GM12872 (cell line): ENCODE measurements at regions not wholly inside any gene's neighbourhood (a gene's known extent, or its start where the extent isn't known, plus 50 kb on each side); places are given as distances from the start of the nearest gene placed in this dataset.

Source experiments
- TF ChIP-seq, protein P1 (sequence below): IDR thresholded peaks from 3 replicates; pipeline ENCODE4 v1.5.1; 2011; ENCODE audit warnings: low read depth, mild to moderate bottlenecking, low read length, moderate library complexity; ENCODE audit not compliant: insufficient read depth

DNA sequence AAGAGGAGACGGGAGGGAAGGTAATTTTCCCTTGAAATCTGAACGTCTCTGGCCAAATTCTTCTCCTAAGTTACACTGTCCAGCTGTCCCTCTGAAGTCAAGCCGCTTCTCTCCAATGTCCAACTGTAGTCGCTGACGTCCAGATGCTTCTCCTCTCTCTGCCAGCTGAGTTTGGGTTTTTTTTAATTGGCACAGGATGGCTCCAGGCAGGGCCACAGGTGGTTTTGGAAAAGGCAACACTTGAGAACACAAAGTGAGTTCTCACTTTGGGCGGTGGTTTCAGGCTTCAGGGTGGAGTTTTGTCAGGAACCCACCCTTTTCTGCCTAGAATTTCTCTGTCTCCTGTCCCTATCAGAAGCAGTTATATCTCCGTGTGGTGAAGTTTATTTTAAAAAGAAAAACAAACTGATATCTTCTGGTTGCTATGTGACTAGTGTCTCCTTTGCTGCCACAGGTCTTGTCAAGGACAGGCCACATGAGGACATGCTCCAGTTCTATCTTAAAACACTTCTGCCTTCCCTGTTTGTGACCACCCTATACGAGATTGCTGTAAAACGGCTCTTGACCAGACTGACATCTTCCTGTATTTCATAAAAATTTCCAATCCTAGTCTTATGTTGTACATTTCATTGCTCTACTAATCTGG is 472.3 kb upstream of the ADGRL4 start:
- TF ChIP-seq, protein P1, sequence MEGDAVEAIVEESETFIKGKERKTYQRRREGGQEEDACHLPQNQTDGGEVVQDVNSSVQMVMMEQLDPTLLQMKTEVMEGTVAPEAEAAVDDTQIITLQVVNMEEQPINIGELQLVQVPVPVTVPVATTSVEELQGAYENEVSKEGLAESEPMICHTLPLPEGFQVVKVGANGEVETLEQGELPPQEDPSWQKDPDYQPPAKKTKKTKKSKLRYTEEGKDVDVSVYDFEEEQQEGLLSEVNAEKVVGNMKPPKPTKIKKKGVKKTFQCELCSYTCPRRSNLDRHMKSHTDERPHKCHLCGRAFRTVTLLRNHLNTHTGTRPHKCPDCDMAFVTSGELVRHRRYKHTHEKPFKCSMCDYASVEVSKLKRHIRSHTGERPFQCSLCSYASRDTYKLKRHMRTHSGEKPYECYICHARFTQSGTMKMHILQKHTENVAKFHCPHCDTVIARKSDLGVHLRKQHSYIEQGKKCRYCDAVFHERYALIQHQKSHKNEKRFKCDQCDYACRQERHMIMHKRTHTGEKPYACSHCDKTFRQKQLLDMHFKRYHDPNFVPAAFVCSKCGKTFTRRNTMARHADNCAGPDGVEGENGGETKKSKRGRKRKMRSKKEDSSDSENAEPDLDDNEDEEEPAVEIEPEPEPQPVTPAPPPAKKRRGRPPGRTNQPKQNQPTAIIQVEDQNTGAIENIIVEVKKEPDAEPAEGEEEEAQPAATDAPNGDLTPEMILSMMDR: no peak

DNA sequence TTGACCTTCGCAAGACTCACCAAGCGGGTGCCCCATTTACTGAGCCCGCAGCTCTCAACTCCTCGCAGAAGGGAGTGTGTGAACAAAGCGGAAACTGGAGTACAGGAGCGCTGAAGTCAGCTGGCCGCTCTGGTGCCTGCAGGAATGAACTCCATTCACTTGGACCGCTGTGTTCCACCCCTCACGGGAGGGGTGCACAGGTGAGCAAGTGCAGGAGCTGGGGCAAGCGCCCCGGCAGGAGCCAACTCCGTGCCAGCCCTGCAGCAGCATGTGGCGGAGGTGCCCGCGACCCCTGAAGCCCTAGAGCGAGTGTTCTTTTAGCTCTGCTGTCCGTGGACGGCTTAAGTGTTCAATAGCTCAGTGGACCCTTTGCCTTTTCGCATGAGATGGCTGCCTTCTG is 471.6 kb upstream of the ADGRL4 start:
- TF ChIP-seq, protein P1: no peak

GRCh38 chr1:79472067-79472656 is 465.6 kb upstream of the ADGRL4 start:
- TF ChIP-seq, protein P1: no peak

- TF ChIP-seq, protein P1: no peak
Observed at GRCh38 chr1:79469139-79469538, 462.6 kb upstream of the ADGRL4 start.

DNA sequence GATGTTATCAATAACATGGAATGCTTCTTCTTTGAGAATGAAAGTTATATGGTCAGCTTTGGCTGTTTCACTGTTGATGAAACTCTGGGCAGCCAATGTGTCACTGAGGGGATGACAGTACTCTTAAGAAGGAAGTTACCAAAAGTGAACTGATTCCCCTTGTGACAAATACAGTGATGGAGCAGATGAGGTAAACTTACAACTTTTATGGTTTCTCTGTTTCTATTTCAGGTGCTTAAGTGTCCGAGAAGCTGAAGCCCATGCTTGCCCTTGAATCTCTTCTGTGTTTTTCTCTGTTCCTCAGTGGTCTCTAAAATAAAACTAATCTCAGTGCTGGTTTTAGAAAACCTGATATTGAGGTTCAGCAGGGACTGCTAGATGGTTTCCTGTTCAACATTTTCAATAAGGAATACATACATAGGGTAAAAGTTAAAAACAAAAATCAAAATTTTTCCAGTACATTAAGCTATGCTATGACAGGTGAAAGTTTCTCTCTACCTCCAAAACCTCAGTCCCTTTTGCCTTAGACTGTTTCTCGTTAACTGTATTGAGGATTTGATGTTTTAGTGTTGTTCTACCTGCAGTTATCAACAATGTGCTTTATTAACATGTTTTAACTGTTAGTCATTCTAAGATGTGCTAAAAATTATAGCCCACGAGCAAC is 454.4 kb upstream of the ADGRL4 start:
- TF ChIP-seq, protein P1: no peak

- TF ChIP-seq, protein P1: no peak
Observed at GRCh38 chr1:79457562-79458224, 451.2 kb upstream of the ADGRL4 start.

GRCh38 chr1:79448426-79448825 is 441.9 kb upstream of the ADGRL4 start:
- TF ChIP-seq, protein P1: no peak
